GM03348 (cell line): ENCODE measurements at regions not wholly inside any gene's neighbourhood (a gene's known extent, or its start where the extent isn't known, plus 50 kb on each side); places are given as distances from the start of the nearest gene placed in this dataset.
A peak's percentile ranks its signal among the peaks of the same experiment; 100 is the strongest.

Experiments
- DNase-seq: peaks from one replicate; pipeline ENCODE4 v3.0.0; 2012; ENCODE audit warnings: low spot score

DNA sequence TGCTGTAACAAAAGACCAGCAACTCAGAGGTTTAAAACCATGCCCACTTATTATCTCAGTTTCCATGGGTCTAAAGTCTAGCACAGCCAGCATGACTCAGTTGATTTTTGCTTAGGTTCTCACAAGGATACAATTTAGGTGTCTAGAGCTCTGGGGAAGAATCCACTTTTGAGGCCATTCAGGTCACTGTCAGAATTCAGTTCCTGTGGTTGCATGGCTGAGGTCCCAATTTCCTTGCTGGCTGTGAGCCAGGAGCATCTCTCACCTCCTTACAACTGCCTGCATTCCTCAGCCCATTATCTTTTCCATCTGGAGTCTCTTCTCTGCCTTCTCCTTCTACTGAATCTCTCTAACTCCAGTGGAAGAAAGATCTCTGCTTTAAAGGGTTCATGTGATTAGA lies 240.5 kb upstream of the CFAP20DC start:
- no peak for DNase-seq

DNA sequence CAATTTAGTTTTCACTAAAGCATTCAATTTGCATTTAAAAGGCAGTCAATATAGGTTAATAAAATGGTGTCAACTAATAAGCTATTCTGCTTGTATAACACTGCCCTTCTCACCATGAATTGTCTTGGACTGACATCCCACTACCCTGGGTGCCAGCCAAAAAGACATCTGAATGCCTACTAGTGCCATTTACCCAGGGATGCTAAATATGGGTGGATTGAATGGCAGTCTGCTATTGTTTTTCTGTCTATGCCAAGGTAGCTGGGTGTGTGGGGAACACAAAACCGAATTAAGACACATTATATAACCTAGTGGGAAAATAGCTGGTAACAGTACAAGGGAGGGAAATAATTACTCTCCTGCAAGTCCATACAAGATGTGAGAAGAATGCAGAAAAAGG lies 240.0 kb upstream of the CFAP20DC start:
- DNase-seq, result no peak

DNA sequence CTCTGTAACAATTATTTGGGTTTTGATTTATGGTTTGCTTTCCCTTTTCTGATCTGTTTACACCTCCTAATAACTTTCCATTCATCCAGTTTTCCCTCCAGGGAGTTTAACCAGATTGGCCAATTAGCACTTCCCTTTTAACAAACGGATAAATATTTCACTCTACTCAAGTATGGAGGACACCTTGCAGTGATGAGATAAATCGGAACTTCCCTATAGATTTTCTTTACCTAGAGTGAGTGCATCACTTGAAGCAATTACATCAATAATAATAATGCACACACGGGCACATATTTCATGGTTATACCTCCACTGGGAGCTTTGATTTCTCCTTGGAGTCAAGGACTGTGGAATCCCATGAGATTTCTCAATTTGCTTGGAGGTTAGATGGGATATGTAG lies 239.1 kb upstream of the CFAP20DC start:
- DNase-seq, result no peak

DNA sequence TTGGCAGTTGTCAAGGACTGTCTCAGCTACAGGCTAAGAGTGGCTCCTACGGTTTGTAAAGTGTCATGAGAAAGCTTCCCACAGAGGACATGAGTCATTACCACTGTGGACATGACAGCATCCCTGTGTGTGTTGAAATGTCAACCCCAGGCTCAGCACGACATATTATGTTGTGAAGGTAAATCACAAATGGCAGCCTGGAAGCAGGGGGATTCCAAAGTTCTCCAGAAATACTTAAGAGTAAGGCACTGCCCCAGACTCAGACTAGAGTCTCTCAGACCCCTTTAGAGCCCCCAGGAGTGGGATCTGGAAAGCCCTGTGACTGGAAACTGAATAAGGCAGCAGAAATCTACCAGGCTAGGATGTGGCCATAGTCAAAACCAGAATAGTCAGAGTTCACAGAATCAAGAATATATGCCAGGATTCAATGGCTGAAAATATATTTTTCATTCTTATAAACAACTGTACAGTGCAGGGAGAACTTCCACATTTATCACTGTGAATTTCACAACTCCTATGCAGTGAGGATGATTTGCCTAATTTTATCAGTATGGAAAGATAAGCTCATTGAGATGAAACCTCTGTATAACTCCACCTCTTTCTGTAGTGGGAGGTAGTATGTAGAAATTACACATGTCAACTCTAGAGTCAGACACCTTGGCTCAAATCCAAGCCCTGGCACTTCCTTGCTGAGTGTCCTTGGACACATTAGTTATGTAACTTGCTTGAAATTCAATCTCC lies 237.1 kb upstream of the CFAP20DC start:
- peak; percentile 33 for DNase-seq

DNA sequence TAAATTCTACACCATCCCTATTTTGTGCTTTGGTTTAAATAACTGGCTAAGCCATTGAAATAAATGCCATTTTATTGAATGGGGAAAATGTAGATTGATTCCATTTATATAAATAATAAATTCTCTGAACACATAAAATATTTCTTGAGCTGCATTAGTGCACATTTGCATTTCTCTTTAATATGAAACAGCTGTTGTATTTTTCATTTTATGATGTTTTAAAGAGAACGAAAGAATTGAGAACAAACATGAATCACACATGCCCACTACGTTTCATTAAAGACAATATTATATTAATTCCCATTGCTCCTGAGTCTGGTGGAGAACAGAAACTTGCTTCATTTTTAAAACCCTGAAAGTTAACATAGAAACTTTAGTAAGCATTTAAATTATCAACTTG lies 235.7 kb upstream of the CFAP20DC start:
- DNase-seq, result no peak

DNA sequence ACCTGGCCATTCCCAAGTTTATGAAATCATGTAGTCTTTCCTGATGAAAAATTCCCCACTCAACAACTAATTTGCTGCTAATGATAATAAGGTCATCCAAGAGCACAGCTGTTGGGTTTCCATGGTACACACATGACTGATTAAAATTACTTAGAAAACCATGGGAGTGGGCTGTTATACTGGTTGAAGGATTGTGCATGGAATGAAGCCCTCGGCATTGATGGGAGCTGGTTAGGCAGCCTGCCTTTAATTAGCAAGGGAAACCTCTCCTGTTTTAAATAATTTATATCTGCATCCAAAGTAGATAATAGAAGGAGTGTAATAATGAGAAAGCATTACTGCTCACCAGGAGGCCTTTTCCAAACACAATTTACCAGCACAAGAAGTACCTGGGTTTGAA lies 235.1 kb upstream of the CFAP20DC start:
- DNase-seq, result no peak

DNA sequence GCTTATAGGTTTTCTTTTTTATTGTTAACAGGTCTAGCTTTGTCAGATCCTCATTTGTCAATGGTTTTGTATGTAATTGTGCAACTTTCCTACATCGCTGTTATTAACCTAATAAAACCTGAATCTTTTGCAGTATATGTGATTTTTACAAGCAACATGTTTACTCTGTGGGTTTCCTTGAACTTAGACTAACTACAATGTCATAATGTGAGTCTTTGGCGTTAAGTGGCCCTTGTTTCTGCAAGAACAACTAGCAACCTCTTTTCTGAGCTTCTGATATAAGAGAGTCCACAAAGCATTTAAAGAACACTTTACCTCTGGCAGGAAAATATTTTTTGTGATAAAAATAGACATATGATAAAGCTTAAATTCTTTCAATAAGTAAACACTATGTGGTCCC lies 230.3 kb upstream of the CFAP20DC start:
- DNase-seq, result no peak

DNA sequence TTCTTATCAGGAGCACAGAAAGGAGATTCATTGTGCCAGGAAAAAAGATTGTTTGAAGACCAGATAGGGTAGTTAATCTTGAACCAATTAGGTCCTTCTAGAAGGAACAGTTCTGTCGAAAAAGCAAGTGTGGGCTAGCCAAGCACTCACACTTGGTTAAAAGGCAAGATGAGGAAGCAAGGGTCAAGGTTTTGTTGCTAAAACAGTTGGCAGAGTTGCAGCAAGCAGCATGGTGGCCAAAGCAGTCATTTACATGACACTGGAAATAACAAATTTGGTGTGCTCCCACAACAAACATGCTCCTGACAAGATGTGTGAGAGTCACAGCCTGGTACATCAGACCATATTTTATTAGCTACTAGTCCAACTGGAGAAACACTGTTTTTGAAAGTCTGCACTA lies 228.0 kb upstream of the CFAP20DC start:
- no peak for DNase-seq

DNA sequence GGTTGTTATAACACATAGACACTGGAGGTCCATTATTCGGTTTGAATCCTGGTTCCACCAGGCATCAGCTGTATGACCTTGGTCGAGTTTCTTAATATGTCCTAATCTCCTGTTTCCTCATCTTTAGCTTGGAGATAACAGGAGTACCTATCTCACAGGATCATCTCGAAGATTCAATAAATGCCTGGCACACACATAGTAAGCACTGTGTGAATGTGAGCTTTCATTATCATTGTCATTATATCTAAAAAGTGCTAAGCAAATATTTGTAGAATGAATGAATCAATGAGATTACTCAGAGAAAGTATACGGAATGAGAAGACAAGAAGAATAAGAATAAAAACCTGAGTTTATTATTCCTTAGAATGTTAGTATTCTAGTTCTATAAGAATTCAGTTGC lies 227.4 kb upstream of the CFAP20DC start:
- no peak for DNase-seq

DNA sequence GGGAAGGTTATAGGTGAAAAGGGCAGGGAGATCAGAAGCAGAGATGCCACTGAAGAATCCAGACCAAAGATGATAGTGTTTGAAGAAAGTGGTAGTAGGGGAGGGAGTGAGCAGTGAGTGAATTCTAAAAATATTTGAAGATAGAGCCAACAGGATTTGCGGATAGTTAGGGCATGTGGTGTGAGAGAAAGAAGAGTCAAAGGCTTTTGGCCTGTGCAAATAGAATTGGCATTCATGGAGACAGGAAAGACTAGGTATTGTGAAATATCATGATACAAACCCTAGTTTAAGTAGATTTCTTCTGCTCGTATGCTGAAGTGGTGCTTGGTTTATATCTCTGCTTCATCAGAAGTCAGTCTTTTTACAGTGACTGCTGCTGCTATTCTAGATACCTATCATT lies 224.2 kb upstream of the CFAP20DC start:
- DNase-seq, result peak; percentile 66

DNA sequence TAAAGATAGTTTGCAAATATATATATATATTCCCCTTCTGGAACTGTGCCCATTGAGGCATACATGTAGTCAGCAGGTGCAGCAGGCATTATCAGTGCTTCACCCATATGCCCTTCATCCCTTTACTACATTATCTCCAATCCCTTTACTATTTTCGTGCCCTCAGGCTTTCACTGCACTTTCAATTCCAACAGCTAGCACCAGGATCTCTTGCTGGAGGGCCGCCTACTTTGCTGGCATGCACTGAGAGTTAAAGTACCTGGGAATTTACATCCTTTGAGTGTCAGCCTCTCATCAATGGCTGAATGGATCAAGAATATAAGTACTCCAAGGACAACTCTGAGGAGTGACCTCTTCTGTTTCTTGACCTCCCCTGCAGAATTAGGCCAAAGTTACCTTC lies 222.1 kb upstream of the CFAP20DC start:
- no peak for DNase-seq

DNA sequence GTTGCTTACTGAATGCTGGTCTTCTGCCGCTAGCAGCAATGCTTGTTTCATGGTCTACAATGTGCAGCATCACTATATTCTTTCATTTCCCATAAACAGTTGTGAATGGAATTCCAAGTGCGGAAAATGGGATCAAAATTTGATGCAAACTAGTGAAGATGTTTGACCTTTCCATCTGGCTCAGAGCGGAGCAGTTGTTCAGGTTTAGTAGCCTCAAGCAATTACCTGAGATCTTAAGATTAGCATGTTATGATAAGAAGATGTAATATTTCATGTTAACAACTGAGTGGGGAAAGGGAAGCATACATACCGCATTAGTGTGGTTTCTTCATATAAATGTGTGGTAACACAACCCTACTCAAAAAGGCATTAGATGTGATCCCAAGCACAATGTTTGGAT lies 221.1 kb upstream of the CFAP20DC start:
- DNase-seq, result no peak

DNA sequence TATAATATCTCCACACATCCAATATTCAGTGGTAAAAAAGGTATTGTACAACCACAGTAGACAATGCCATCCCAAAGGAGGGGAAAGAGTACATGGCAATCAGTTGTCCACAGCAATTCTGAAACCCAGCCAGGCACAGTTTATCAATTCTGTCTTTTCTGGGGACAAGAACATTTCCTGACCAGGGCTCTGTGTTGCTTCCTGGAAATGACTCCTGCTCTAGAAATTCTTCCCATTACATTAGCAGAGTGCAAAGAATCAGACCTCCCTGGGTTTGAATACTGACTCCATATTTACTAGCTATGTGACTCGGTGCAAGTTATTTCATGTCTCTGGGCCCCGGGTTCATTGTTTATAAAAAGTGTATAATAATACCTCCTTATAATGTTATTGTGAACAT lies 220.4 kb upstream of the CFAP20DC start:
- DNase-seq, result no peak

DNA sequence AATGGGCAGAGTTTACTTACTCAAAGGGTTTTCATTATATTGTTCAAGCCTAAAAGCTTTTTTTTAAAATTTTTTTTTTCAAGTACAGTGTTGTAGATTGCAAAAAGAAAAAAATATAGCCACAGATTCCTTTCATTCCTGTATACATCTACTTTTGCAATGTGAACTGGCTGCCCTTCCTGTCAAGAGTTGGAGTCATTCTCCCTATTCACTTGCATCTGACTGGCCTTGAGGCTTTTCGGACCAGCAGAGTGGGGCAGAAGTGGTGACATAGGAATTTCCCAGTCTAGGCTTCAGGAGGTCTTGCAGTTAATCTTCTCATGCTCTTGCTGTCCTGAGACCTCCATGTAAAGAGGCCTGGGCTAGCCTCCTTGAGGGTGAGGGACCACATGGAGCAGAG lies 218.3 kb upstream of the CFAP20DC start:
- DNase-seq, result peak; percentile 56

DNA sequence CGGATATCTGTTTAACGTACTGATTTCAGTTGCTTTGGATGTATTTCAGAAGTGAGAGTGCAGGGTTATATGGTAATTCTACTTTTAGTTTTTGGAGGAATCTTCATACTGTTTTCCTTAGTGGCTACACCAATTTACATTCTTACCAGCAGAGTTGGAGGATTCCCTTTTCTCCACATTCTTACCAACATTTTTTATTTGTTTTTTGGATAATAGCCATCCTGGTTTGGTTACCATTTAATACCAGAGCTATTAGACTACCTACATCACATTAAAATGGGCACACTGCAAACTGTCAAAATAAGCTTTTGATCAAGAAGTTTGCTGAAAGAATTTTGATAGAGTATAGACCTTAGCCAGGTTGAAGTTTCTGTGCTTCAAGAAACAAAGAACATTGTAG lies 217.2 kb upstream of the CFAP20DC start:
- DNase-seq, result no peak

DNA sequence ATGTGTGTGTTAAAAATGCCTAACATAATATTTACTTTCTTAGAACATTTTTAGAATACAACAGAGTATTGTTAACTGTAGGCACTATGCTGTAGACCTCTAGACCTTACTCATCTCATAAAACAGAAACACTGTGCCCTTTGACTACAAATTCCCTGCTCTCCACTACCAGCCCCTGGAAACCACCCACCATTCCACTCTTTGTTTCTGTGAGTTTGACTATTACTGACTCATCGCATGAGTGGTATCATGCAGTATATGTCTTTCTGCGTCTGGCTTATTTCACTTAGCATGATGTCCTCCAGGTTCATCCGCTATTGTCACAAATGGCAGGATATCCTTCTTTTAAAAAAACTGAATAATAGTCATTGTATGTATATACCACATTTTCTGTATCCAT lies 216.7 kb upstream of the CFAP20DC start:
- no peak for DNase-seq

DNA sequence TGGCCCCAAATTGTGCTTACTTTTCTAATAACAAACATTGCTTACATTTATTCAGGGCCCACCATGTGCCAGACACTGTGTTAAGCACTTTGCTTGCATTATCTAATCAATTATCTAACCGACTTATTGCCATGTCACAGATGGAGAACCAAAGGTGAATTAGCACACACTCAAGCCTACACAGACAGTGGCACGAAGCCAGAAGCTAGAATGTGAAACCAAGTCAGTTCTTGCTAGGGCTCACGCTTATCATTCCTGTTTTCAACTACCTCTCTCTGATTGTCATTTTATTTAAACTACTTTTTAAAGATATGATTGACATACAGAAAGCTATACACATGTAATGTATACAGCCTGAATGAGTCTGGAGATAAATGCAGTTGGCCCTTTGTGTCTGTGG lies 215.7 kb upstream of the CFAP20DC start:
- DNase-seq, result no peak

DNA sequence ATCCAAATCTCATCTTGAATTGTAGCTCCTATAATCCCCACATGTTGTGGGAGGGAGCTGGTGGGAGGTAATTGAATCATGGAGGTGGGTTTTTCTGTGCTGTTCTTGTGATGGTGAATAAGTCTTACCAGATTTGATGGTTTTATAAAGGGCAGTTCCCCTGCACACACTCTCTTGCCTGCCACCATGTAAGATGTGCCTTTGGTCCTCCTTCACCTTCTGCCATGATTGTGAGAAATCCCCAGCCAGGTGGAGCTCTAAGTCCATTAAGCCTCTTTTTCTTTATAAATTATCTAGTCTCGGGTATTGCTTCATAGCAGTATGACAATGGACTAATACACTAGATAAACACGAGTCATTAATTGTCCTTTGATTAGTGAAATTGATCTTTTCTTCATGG lies 214.5 kb upstream of the CFAP20DC start:
- DNase-seq, result no peak

DNA sequence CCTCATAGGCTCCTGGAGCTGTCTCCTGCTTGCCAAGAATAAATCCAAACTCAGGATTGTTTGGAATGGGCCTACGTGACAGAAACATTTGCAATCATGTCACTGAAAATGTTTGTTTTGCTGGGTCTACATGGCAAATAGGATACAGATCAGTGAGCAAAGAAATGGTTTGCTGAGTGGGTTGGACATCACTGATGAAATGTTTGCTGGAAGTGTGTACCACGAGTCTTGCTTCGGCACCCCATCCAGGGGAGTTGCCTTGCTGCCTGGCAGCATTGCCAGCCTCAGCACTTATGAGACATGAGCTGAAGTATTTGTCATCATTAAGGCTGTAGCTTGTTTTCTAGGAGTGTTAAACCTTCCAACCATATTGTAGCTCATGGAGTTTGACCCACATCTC lies 213.3 kb upstream of the CFAP20DC start:
- no peak for DNase-seq

DNA sequence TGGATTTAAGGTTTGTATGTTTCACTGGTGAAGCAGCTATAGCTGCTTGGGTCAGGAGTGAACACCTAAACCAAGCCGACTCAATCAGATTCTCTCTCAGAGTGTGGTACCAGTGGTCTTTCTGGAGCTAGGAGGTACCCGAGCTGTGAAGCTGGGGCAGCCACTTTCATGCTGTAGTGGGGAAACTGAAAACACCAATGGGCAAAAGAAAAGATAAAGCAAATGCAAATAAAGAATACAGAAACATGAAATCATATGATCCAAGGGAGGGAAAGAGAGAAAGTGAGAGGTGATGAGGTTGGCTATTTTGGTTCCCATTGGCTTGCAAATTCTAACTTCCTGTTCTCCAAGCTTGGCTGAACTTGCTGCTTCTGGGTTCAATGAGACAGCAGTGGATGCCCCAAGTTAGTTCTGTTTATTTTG lies 212.3 kb upstream of the CFAP20DC start:
- no peak for DNase-seq

DNA sequence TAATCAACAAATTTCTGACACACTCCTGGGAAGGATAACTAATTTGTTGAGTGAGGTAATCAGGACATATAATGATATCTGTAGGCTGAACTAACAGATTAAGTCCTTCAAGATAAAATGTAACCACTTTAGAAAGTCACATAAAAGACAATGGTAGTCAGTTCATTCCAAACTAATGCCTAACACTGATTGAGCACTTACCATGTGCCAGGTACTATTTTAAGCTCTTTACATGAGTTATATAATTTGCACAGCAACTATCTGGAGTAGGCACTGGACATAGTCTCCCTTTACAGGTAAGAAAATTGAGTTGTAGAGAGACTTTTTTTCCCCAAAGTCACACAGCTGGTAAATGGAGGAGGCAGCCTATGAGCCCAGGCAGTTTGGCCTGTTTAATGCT lies 211.2 kb upstream of the CFAP20DC start:
- DNase-seq, result no peak

DNA sequence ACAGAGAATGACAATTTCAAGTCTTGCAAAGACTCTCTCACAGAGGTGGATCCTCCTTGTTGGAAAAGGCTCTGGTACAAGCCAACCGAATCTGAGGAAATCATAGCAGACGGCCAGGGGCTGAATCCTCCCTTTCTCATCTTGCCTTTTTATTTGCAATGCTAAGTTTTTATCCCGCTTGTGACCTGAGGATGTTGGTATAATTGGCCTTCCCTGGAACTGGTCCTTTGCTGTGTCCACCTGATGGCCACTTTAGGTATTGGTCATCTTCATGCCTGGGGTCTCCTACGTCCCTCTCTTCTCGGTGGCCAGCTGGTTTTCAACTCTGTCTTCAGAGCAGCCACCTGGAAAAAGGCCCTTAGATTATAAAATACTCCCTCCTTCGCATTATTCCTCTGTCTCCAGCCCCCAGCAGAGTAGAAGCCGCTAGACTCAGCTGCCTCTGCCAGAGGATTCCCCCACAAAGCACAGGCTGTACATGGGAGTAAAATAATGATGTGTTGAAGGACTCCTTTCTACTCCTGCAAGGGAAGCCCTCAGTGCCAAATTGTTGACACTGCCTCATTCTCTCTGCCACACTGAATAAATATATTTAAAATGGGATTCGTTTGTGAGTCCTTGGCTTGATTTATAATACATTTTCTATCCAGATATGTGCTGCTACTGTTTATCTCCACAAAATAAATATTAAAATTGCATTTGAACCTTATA lies 208.9 kb upstream of the CFAP20DC start:
- no peak for DNase-seq

DNA sequence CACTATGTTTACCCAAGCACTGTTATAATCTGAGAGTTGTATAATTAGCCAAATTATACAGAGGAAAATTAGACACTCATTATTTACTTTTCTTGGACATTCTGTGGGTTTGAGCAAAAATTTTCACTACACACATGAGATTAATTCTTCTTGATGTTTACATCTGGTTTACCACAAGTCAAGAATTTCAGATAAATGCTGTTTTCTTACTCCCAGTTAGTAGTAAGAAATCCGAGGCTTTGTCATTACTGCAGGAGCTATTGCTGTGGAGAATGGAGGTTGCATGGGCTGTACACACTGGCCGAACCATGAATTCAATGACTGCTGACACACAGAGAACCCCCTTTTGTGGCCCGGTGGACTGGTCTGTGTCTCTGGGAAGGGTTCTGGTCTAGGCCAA lies 207.7 kb upstream of the CFAP20DC start:
- no peak for DNase-seq

DNA sequence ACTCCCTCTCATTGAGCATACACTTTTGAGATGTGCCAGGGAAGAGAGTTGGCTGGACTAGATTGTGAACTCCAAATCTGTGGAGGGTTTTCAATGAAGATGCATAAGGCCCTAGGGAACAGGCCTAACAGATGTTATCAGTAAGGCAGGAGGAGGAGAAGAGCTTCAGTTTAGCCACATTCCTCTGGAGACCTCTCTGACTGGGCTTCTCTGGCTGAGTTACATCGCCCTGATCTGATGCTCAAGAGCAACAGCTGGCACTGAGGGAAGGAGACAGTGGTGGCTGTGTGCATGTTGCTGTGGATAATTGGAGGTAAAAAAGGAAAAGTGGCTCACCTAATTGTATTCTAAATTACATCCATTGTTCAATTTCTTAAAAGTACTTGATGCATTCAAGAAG lies 206.4 kb upstream of the CFAP20DC start:
- peak; percentile 33 for DNase-seq
